ENCODE measurements at regions not wholly inside any gene's neighbourhood (a gene's known extent, or its start where the extent isn't known, plus 50 kb on each side); places are given as distances from the start of the nearest gene placed in this dataset.
"Not testable (repeated sequence)": the region's sequence is repeated elsewhere in the genome, so short reads cannot be mapped to it uniquely, and the experiment has no call there.

DNA sequence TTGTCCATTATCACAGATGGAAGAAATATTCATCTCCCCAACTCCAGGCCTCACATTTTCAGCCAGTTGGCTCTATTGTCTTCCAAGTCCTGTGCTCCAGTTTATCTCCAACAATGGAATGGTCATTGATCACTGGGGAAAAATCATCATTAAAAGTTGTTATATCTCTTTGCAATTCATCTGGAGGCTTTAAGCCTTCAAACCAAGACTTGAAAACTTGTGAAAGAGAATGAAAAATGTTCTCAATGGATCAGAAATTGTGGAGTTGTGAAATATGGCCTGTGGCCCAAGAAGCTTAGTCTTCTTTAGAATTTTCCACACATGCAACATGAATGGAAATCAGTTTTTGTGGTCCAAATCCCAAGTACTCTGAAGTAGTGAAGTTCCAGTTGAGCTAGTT, 569.6 kb downstream of the EBF1 start:
- intact Hi-C loops (cut with DNase I) = no loop called here
- no peak for DNase-seq (ENCODE audit: low spot score)

DNA sequence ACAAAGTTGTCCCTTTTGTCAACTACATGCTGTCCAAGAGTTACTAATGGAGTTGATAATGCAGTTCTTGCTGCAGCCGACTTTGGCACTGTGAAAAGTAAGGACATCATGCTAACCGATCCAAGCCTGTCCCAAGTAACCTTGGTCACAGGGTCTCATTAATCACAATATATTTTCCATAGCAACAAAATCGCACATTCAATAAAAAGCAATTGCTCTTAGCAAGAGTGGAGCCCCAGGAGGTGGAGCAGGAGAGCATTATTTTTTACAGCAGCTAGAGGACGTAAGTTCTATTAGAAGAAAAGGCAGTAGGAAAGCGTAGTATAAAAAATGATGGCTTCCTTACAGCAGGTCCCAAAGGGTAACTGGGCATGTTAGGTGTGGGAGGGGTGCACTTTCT, 570.3 kb downstream of the EBF1 start:
- DNase-seq (ENCODE audit: low spot score) = no peak
- intact Hi-C loops (cut with DNase I) = no loop called here

DNA sequence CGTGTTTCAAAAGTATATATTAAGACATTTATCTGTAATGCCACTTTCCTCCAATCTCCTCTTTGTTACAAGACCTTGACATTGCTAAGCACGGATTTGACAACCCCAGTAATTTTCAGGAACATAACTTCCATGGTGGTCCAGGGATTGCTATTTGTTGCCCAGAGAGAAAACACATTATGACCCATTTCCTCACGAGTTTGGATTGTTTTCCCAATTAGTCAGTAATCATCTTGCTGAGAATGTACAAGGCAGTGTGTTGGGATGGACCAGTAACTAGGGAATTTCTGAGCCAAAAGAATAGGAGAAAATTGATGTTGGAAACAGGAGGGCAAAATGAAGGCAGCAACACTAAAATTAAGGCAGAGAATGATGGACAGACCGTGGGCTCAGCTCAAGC, 574.1 kb downstream of the EBF1 start:
- no peak for DNase-seq (ENCODE audit: low spot score)
- intact Hi-C loops (cut with DNase I) = no loop called here

DNA sequence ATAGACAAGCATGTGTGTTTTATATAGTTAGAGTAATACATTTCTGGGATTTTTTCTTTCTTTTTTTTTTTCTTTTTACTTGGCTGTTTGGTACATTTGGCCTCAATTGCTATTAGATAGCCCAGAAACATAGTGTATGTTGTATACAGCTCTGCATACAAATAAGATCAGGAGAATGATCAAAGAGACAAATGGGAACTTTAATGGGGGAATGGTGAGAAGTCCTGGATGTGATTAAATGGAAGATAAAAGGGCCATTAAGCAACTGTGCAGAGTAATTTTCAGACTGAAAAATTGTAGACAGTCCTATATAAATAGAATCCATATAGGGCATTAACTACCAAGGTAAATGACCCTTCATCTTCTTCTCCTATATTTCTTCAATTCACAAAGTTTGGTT, 575.6 kb downstream of the EBF1 start:
- intact Hi-C loops (cut with DNase I) = no loop called here
- no peak for DNase-seq (ENCODE audit: low spot score)

DNA sequence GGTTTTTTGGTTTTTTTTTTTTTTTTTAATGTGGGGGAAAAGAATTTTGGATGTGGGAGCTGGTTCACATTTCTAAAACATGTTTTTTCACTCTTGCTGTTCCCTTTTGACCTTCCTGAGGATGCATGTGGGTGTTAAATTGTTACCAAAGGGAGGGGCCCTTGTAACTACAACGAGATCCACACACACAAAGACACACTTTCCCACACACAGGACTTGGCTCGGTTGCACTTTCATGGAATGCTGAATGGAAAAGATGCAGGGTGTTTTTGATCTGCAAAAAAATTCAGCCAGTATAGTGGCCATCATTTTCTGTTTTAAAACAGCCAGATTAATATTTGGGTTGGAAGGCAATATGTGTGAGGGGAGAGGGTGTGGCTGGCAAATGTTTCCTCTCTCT, 576.9 kb downstream of the EBF1 start:
- DNase-seq (ENCODE audit: low spot score) = no peak
- intact Hi-C loops (cut with DNase I) = no loop called here

DNA sequence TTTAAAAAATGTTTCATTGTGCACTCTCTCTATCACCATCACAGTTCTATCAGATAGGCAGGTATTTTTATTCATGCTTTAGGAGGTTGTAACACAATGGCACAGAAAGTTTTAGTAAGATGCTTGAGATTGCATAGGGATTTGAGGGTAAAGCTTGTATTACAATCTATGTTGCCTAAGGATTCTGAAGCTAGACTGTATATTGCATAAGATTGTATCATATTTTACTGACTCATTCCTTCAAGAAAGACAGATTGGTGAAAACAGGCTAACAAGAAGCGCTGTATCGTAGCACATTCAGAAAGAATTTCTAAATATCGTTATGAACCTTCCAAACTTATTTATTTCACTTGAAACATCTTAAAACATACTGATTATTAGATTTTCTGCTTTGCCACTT, 577.7 kb downstream of the EBF1 start:
- intact Hi-C loops (cut with DNase I) = no loop called here
- no peak for DNase-seq (ENCODE audit: low spot score)

DNA sequence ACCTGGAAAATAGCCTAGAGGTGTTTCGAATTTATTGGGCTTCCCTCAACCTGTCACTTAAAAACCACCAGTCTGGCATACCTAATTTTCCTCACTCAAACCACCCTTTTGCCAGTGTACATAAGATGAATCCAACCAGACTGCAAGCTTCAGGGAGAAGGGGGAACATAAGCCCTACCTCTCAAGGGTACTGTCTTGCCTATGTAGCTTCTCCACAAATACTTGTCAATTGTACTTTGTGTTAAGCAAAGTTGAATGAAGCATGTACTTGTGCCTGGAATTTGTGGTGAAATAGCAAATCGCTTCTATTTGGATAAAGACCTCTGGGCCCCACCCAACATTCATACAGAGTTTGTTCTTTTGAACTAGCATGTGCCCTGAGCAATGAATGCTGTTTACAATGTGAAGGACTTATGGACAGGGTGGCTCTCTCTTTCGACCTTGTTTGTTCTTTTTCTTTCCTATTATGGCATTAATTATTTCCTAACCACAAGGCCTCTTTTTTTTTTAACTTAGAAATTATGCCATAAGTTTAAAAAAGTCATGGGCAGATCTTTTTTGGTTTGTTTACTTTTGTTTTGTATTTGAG, 580.2 kb downstream of the EBF1 start:
- intact Hi-C loops (cut with DNase I) = loop anchor here (5.0 kb wide), 1 partner anchor 92 kb away; no protein-coding TSS in a partner anchor

DNA sequence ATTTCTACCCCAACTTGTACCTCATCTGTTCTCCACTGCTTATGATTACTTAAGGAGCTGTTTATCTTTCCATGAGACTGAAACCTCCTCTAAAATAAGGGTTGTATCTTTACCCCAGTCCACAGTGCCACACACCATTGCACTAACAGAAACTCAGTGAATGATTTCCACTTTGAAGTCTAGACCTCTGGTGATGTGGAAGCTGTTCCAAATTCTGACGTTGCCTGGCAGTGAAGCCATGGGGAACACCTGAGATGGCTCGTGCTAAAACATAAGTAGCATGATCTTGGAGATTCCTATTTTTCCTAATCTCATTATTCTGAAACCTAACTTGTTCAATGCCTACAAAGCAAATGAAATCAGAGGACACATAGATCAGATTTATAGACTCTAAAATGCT, 583.2 kb downstream of the EBF1 start:
- intact Hi-C loops (cut with DNase I) = loop anchor here (5.0 kb wide), 1 partner anchor 89 kb away; no protein-coding TSS in a partner anchor
- DNase-seq (ENCODE audit: low spot score) = no peak

More for the DNA sequence above, 580.2 kb downstream of the EBF1 start:
- no peak for DNase-seq (ENCODE audit: low spot score)

DNA sequence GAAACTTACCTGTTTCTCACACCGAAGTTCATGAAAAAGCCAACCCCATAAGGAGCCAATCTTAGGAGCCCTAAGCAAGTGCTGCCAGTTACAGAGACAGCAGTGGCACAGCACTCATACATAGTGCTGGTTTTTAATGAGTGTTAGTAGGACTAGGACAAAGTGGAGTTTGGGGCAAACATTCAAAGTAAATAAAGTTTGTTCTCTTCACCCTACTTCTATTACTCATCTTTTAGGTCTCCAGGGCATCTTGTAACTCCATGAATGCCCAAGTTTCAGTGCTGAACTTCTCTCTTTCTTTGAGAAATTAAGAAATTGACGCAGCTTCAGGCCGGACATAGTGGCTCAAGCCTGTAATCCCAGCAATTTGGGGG, 584.7 kb downstream of the EBF1 start:
- no peak for DNase-seq (ENCODE audit: low spot score)
- intact Hi-C loops (cut with DNase I) = loop anchor here (5.0 kb wide), 1 partner anchor 88 kb away; no protein-coding TSS in a partner anchor

DNA sequence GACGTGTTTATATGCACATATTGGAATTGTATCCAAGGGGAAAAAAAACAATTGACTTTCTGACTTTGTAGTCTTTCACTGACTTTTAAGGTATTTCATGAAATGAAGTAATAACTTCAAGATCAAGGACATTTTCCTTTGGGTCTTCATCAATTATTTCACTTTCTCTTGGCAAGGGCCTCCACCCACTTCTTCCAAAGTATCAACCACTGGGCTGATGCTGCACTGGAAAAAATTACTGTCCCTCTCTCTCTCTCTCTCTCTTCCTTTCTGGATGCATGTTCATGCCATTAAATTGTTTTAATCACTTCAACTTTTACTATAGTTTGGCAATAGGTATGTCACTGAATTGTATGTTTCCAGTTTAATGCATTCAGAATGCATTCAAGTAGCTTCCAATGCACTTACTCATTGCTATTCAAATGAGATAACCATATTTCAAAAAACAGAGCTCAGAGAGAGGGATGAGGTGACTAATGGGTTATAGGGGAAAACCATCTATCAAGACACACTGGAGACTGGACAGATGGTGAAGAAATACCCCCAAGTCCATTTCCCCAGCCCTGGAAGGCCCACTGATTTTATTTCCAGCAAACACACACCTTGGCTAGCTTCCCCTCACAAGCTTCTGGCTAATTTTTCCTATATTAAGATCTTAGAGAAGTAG, 585.3 kb downstream of the EBF1 start:
- no peak for DNase-seq (ENCODE audit: low spot score)
- intact Hi-C loops (cut with DNase I) = no loop called here

DNA sequence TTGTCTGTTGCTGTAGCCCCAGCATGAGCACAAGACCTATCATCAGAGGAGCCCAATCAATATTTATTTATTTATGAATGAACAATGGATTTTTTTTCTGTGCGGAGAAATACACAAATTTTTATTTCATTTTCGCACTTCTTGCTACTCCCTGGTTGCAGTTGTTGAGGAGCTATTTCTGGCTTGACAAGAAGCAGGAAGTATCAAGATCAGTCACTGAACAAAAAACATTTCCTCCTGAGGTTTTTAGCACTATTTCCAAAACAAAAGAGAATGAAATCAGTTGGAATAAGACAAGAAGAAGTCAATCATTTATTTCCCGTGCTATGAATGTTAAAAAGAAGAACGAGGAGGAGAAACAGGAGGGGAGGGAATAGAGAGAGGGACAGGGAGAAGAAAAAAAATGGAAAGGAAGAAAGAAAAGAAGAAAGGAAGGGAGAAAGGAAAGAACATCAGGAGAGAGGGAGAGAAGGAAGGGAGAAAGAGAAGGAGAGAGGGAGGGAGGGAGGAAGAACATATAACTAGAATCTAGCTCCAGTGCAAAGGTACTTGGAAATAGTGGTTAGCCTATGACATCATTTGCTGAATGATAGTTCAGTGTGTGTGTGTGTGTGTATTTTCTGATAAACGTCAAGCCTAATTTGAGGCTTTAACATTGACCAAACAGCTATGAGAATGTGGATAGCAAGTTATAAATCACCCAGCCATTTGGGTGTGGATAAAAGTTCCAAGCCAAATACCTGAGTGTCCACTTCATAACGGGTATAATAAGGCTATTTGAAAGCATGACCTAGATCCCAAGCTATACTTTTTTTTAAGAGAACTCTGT, 586.0 kb downstream of the EBF1 start:
- intact Hi-C loops (cut with DNase I) = no loop called here
- no peak for DNase-seq (ENCODE audit: low spot score)

DNA sequence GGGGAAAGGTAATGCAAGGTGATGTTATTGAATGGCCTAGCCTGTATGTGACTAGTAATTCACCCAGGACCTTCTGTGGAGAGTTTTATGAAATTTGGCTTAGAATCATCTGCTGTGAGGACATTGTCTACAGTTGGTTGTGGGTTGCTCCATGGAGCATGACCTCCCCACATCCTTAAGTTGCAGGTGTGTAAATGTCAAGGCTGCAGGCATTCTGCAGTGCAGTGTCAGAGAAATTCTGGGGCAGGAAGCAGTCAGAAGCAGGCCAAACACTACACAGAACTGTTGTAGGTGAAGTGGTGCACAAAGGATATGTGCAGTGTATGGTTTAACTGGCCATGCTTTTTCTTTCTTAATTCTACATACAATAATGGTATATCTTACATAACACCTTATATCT, 588.3 kb downstream of the EBF1 start:
- no peak for DNase-seq (ENCODE audit: low spot score)
- intact Hi-C loops (cut with DNase I) = no loop called here

DNA sequence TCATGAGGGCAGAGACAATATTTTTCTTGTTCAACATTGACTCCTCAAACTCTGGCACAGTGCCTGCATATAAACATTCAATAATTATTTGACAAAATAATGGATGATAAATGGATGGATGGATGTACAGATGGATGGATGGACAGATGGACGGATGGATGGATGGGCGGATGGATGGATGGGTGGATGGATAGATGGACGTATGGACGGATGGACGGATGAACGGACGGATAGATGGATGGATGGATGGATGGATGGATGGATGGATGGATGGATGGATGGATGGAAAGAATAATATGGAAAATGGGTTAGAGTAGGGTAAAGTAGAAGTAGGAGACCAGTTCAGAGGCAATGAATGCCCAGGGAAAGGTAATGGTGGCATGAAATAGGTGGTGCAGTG, 589.2 kb downstream of the EBF1 start:
- intact Hi-C loops (cut with DNase I) = no loop called here
- DNase-seq (ENCODE audit: low spot score) = no peak

DNA sequence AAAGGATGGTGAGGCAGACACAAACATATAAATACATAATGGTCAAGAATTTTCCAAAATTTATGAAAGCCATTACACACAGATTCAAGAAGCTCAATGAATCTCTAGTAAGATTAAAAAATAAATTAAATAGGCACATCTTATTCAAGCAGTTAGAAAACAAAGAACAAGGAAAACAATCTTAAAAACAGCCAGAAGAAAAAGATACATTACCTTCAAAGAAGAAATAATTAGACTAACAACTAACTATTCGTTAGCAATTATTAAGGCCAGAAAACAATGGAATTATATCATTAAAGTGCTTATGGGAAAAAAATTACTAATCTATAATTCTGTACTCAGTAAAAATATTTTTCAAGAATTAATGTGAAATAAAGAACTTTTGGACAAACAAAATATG, 593.1 kb downstream of the EBF1 start:
- DNase-seq (ENCODE audit: low spot score) = no peak
- intact Hi-C loops (cut with DNase I) = no loop called here

DNA sequence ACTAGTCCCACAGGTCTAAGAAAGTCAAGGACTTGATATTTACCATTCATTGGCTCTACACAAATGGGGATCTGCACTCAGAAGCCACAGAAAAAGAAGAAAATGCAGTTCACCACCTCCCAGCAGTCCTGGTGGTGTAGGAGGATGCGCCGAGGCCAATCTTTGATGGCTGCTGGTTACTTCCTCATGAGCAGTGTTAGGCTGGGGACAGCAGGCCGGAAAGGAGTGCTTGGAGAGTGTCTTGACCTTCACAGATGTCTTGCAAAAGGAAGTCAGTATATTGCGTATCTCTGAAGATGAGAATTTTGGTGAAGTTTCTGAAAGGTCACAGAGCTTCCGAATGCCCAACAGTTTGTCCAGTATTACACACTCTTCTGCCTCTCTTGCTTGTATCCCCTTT, 597.0 kb downstream of the EBF1 start:
- DNase-seq (ENCODE audit: low spot score) = no peak
- intact Hi-C loops (cut with DNase I) = no loop called here

DNA sequence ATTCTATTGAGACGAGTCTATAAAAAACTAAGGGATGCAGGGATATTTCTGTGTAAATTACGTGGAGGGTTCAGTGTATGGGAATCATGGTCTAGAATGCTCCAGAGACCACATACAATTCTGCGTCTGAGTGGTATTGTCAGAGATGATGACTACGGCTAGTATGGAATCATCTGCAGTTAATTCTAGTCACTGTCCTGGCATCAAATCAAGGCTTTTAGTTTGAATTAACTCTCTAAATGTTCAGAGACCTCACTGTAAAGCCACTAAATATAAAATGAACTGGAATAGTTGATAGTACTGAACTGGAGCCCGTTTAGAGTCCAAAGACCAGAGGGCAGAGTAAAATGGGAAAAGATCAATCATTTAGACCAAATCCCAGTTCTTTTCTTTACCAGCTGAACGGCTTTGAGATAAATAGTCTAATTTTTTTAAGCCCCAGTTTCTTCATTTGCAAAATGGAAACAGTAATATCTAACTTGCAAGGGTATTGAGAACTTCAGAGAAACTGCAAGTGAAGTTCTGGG, 599.8 kb downstream of the EBF1 start:
- intact Hi-C loops (cut with DNase I) = no loop called here
- no peak for DNase-seq (ENCODE audit: low spot score)

DNA sequence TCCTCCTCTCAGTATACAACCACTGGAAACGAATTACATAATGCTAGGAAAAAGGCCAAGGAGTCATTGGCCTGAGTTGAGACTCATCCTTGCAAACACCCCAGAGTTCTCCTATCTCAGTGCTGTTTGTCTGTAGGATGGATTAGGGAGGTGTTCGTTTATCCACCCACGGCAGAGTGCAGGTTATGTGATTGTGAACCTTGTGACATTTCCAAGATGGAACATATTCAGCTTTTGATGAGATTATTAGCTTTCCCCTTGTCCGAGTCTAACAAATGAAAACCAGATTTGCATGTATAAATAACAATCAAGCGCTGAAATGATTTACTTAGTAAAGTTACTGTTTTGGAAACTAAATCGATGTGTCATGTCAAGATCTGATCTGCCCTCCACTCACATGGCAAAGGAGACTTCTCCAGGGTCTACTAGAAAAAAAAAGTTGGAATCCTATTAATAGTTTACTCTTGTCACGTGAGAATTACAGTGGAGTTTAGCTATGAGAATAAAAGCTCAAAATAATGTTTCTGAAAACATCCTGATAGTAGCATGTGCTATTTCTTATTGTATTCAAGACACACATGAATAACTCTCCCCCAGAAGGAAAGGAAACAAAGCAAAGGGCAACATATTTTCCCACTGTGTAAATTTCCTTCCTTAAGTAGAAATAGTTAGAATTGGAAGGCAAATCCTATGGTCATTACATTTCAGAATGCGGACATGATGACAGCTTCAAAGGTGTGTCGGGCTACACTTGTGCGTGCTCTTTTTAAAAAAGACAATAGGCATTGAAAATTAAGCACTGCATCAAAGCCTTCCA, 600.4 kb downstream of the EBF1 start:
- no peak for DNase-seq (ENCODE audit: low spot score)
- intact Hi-C loops (cut with DNase I) = no loop called here

DNA sequence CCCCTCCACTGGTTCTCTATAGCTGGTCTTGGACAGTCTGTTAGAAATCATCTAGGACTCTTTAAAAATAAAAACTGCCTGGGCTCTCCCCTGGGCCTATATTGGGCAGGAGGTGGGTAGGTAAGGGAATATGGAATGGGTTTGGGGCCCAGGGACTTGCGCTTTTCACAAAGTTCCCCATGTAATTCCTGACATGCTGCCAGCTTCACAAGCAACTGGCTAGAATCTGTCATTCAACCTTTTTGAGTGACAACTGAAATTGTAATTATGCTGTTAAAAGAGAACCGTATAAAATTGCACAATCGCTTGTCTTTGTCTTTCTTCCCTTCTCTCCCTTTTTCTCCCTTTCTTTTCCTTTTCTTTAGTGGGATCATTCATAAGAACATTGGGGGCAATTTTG, 603.1 kb downstream of the EBF1 start:
- intact Hi-C loops (cut with DNase I) = no loop called here

DNA sequence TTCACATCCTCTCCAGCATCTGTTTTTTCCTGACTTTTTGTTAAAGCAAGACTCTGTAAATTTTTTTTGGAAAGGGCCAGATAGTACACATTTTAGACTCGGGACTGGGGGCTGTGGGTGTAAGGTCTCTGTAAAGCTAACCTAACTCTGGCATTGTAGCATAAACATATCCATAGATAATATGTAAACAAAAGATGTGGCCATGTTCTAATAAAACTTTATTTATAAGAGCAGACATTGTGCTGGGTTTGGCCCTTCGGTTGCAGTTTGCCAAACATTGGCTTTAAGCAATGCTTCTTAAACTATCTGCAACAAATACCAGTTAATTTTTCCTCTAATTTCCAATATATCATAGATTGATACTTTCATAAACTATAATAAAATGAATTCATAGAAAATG, 605.2 kb downstream of the EBF1 start:
- intact Hi-C loops (cut with DNase I) = no loop called here
- no peak for DNase-seq (ENCODE audit: low spot score)

More for the DNA sequence above, 603.1 kb downstream of the EBF1 start:
- DNase-seq (ENCODE audit: low spot score) = no peak

DNA sequence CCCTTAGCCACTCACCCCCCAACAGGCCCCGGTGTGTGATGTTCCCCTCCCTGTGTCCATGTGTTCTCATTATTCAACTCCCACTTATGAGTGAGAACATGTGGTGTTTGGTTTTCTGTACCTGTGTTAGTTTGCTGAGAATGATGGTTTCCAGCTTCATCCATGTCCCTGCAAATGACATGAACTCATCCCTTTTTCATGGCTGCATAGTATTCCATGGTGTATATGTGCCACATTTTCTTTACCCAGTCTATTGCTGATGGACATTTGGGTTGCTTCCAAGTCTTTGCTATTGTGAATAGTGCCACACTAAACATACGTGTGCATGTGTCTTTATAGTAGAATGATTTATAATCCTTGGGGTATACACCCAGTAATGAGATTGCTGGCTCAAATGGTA, 605.7 kb downstream of the EBF1 start:
- intact Hi-C loops (cut with DNase I); DNase-seq (ENCODE audit: low spot score): not testable (repeated sequence)

Measured in cardiac septum (tissue), 1 donor.